GM18907 (cell line): ENCODE measurements at regions not wholly inside any gene's neighbourhood (a gene's known extent, or its start where the extent isn't known, plus 50 kb on each side); places are given as distances from the start of the nearest gene placed in this dataset.

Experiments used
- ATAC-seq: cut with Tn5 transposase; IDR thresholded peaks from one replicate; pipeline ENCODE4 v1.9.1; 2021; ENCODE audit warnings: mild to moderate bottlenecking, moderate library complexity; ENCODE audit not compliant: unreplicated experiment

DNA sequence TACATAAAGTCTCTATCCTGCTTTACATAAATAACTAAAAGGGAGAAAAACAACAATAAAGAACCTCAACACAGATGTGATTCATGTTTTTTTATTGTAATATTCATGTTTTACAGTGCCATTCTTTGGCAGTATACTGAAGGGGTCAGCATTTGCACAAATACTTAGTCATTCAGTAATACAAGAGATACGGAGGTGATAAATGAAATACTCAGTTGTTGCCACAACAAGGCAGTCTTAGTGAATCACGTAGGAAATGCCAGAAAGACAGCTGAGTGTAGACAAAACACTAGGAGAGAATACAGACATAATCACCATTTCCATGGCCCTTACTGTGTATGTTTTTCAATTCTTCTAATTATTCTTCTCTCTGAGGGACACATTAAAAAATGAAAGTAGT, 910.4 kb downstream of the METTL15 start:
- ATAC-seq, result no peak

DNA sequence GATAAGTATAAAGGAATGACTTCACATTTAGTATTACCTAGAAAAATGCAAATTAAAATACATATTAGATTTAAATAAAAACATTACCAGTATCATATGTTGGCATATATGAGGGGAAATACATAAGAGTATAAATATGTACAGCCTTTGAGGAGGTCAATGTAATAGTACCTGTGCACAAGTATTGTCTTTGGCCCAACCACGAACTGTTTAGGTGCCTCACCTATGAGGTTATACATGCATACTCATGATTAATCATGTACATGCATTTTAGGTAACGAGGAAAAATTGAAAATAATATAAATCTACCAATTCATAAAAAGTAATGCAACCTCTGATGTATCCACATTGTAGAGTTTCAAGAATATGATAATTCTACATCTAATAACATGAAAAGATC, 909.8 kb downstream of the METTL15 start:
- no peak for ATAC-seq

DNA sequence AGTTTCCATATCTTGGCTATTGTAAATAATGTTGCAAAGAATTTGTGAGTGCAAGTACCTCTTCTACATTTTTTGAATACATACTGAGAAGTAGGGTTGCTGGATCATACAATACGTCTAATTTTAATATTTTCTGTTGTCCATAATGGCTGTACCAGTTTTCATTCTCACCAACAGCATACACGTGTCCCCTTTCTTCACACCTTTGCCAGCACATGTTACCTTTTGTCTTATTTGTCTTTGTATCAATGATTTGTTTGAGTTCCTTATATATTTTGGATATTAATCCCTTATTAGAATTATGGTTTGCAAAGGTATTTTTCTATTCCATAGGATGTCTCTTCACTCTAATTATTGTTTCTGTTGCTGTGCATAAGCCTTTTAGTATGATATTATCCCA, 904.3 kb downstream of the METTL15 start:
- no peak for ATAC-seq

DNA sequence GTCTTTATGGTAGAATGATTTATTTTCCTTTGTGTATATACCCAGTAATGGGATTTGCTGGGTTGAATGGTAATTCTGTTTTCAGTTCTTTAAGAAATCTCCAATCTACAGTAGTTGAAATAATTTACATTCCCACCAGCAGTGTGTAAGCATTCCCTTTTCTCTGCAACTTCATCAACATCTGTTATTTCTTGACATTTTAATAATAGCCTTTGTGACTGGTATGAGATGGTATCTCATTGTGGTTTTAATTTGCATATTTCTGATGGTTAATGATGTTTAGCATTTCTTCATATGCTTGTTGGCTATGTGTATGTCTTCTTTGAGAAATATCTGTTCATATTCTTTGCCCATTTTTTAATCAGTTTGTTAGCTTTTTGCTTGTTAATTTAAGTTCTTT, 901.2 kb downstream of the METTL15 start:
- no peak for ATAC-seq

DNA sequence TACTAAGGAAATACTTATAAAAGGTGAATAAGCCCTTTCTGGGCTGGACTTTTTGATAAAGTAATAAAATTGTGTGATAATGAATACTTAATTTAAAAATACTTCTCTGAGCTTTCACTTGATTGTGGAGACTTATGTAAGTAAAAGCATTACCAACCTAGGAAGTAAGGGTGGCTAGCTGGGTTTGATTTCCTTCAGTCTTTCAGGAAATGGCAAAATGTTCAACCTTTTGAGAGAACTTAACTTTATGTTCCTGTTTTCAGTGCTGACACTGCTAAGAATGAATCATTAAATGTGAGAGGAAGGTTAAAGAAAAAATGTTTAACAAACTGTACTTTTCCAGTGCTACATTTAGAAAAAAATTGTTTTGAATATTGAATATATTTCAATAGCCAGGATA, 900.3 kb downstream of the METTL15 start:
- ATAC-seq, result no peak

DNA sequence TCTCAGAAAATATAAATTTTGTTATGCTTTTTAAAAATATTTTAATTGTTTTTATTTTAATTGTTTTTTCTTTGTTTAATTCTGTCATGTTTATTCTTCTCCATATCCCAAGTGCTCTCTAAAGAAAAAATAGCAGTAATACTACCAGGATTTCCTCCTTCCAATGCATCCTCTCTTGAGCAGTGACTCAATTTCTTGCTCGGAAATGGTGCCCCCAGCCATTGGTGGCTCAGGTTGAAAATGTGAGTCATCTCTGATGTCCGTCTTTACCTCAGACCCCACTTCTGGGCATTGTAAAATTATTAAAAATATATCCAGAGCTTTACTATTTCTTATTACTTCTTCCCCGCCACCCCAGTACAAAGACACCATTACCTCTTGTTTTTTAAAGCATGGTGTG, 898.5 kb downstream of the METTL15 start:
- no peak for ATAC-seq

DNA sequence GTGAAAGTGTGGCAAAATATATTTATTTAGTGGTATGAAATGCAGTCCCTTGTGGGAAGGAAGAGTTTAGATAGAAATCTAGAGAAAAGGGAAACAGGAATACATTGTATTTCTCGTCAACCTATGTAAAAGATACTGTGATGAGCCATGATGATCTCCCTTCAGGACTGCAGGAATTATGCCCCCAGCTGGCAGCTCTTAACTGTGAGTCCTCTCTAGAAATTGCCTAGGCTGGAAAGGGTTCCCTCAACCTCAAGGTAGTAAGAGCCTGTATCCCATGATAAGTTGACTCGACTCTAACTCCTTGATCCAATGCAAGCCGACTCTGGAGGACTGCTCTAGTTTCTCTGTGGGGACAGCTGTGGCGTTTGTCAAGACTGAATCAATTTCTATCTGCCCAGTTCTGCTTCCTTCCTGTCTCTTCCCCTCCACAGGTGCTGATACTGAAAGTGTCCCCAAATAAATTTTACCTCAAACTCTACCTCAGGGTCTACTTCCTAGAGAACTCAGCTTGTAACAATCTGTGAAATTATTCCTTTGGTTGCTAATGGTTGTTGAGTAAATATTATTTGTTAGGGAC, 897.3 kb downstream of the METTL15 start:
- ATAC-seq, result no peak

DNA sequence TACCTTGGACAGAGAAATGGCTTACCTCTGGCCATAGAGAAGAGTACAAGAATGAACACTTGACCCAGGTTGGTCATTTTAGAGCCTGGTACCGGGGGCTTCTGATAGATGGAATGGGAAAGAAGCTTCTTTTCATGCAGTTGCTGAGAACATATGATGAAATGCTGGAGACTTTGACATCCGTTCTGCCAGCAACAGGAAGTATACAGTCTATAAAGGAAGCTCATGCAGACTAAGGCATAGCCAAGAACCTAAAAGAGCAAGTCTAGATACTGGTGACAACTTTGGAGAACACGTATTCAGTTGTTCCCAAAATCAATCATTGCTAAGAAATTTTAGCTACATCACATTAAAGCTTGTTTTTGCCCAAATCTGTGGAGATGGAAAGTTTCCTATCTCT, 894.6 kb downstream of the METTL15 start:
- ATAC-seq, result no peak

DNA sequence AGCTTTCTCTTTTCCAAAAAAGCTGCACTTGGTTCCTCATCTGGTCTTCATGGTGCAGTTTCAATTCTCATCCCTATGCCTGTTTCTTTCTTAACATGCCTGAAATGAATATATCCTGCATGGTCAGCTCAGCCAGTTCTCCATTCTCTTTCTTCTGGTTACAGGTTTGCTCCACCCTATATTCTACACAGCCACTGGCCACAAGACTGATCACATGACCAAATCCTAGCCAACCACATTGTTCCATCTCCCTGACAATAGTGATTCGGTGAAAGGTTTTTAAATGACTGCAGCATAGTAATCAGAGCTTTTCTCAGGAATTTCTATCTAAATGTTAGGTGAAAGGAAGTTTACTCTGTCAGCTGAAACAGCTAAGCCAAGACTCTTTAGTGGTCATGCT, 891.4 kb downstream of the METTL15 start:
- ATAC-seq, result no peak

DNA sequence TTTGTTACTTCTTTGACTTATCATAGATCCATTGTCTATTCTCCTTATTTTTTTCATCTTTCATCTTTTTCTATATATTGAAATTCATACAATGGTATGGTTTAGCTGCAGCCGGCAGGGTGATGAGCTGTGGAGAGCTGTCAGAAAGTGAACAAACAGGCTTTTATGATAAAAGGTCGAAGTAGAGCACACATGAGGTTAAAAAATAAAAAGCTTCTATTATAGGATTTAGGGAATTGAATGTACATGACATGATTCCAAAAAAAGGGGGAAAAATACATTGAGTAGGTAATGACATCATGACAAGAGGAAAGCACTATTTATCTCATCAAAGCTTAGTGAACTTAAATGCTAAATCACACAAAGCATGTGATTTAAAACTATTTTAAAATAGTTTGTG, 884.8 kb downstream of the METTL15 start:
- ATAC-seq, result no peak

DNA sequence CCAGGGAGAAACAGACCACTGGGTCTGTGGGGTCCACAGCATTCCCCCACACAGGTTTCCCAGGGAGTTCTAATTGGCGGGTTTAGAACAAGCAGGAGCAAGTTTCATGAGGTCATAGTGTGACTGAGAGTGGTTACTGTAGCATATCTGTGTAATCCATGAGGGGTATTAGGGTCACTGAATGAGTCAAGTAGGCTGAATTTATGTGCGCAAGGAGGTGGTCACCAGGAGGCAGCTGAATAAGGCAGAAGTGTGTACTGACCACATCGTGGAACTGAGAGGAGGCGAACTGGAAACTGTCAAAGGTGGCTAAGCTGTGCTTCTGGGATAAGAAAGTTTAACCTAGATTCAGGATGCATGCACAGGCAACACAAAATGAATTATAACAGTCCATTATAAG, 876.0 kb downstream of the METTL15 start:
- no peak for ATAC-seq

DNA sequence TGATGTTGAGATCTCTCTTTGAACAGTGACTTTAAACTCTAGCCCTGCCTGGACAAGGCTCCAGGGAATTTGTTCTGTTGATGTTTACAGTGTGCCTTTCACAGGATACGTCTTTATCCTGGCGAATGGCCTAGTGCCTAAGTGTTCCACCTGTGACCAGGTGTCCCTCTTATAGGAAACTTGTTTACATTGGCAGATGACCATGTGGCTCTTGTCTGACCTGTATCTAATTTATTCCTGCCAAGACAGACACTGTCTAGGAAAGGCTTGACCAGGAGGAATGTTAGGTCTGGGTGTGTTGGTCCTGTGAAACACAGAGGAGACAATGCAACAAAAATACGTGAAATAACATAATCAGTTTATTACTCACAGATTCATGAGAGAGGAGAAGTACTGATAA, 875.6 kb downstream of the METTL15 start:
- ATAC-seq, result no peak

DNA sequence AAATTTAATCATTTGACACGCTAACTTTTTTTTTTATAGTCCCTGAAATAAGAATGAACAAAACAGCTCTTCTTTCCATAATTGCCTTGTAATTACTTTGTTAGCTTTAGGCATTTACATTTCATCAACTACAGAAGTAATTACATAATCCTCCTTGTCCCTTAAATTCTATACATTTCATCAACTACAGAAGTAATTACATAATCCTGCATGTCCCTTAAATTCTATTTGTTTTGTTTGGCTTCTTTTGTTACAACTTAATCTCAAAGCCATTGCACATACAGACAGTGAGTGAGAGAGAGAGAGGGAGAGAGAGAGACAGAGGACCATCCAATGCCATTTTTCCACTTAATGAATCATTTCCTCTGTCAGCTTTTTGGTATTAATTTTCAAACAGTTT, 873.2 kb downstream of the METTL15 start:
- ATAC-seq, result no peak

DNA sequence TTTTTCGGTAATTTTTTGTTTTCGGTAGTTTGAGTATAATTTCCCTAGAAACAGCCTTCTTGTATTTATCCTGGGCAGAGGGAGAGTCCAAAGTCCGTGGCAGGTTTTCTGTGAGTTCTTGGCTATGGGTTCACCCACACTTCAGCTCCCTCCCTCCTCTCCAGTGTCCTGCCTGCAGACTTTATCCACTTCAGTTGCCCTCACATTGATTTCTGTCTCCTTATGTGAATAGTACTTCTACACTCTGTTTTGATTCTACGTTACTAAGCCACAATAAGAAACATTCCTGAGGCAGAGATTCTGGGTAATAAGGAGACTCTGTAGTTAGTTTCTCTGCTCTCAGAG, 868.6 kb downstream of the METTL15 start:
- ATAC-seq, result no peak

DNA sequence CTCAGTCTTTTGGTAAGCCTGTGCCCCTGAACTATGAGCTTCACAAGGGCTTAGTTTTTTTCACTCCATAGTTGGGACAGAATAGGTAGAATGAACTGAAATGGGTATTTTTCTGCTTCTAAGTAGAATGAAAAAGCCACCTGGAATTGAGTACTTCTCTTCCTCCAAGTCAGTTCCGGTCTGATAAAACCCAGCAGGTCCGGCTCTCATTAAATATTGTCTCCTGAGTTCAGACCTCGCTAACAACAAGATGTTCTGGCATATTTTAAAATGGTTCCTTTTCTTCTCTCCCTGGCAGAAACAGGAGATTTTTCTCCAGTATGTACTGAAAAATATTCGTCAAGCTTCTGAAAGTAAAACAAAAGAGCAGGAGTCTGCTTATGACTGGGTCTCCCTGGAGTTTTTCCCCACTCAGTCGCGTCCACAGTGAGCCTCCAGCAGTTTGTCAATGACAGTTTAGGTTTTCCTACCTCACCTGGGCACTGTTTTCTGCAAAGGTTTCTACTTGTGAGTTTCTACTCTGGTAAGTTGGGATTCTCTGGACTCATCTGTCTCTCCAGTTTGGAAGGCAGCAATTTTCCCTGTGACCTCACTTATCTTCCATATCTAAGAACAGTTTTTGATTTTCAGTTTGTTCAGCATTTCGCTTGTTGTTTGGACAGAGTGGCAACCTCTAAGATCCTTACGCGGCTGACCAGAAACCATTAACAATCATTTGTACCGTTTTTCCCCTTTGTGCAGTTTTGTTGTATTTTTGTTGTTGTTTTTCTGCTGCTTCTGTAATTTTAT, 868.0 kb downstream of the METTL15 start:
- no peak for ATAC-seq

DNA sequence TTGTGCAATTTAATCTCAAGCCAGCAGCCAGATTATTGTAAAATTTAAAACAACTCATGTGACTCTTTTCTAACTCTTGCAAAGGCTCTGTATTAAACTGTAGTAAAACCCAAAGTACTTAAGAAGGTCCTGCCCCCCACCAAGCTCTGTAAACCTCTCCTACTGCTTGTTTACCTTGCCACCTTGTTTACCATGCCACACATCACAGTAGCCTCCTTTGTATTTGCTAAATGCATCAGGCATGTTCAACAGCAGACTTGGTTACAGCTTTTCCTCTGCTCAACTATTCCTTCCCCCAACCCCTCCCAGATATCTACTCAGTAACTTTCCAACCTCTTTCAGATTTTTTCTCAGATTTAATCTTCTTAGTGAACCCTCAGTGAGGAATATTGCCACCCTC, 861.6 kb downstream of the METTL15 start:
- ATAC-seq, result no peak

DNA sequence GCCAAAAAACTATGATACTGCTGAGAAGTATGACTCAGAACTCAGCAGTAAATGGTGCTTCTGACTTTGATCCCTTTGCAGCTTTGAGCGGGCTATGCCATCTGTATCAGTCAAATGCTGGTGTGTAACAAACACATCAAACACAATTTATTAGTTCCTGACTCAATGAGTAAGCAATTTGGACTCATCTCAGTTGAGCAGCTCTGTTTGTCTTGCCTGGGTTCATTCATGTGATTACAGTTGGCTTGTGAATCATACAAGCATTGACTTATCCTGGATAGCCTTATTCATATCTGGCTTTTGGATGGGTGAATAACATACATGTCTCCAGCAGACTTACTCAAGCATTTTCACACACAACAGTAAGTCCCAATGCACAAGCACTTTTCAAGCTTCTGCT, 858.8 kb downstream of the METTL15 start:
- ATAC-seq, result no peak

DNA sequence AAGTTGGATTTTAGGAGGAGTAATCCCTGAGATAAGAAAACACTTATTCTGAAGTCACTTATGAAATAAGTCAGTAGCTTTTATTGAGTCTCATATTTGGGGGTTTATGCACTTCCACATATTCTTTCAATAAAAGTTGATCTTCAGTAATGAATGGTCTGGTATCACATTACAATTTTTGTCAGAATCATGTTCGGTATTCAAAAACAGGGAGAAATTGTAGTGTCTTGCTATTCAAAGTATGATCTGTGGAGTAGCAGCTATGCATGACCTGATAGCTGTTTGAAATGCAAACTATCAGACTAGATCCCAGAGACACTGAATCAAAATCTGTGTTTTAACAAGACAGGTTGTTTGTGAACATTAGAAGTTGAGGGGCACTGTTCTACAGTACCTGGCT, 857.6 kb downstream of the METTL15 start:
- no peak for ATAC-seq

DNA sequence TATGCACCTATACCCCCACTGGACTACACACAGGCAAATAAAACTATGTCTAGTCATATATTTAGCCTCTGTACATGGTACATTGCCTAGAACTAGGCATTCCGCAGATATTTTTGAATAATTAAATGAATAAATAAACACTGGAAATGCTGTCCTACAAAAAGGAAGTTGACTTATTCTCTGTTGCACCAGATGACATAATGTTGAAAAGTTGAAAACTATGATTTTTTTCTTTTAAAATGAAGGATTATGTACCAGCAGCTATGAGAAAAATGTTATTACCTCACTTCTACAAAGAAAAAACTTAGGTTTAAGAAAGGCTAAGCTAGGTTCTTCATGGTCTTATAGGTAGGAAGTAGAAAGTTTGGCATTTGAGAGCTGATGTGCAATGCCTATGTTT, 856.6 kb downstream of the METTL15 start:
- no peak for ATAC-seq

DNA sequence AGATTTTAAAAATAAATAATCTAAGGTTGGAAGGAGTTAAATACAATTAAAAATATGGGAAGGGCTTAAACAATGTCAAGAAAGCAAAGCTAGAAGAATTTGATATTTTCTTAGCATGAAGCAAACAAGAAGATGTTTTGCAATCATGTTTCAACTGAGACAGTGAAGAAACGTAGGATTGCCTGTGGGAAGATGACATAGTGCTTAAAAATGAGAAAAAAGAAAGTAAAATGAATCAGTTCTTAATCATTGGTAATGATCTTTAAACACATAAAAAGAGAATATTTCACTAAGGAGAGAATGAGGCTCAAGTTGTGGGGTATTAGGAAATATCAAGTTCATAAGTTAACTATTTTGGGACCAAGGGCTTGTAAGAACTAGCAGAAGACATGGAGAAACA, 855.0 kb downstream of the METTL15 start:
- no peak for ATAC-seq

DNA sequence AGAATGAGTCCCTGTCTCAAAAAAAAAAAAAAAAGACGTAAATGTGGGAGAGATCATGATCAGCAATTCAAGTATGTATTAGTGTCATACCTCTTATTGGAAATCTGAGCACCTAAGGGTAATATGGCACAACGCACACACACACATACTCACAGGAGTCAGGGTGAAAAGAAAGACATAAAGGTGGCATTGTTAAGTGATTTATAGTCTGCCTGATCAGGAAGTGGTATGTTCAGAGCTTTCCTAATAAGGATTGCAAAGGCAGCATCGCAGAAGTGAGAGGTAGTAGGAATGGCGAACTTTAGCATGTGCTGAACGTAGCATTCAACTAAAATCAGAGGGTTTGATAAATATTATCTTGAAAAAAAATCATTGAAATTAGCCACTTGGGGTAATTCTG, 854.3 kb downstream of the METTL15 start:
- no peak for ATAC-seq

DNA sequence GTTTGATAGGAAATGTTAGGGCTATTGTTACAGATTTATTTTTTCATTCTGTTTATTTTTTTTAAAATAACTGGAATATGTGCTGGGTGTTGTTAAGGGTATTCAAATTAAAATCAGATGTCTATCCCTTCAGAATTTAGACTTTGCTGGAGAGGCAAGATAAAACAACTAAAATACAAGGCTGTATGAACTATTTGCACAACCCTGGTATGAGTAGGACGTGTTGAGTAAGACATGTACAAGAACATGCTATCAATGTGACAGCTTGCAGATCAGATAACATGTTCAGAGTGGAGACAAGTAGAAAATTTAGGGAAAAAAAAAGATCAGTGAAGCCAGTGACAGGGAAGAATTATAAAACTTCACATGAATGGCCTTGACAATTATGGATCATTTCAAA, 853.5 kb downstream of the METTL15 start:
- no peak for ATAC-seq

DNA sequence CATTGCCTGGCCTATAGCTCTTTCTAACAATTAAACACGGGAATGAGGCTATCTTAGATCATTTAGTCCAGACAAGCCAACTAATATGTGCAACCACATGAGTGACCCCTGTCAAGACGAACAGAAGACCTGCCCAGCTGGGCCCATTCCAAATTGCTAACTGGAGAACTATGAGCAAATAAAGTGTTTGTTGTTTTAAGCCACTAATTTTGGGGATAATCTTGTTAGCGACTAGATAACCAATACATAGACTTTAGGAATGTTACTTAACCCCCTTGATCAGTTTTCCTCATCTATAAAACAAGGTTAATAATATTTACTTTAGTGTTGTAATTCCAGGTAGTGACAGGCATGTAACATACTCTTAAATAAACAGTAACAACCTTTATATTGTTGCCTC, 848.3 kb downstream of the METTL15 start:
- ATAC-seq, result no peak
